ENCODE measurements at regions not wholly inside any gene's neighbourhood (a gene's known extent, or its start where the extent isn't known, plus 50 kb on each side); places are given as distances from the start of the nearest gene placed in this dataset.

- H3K27ac Mint-ChIP-seq (ENCODE audit: unreplicated experiment) = peak overlapping the region; percentile 57
- H3K9me3 Mint-ChIP-seq (ENCODE audit: unreplicated experiment) = no peaks in the 10 kb centered on the region
- H3K4me3 Mint-ChIP-seq (ENCODE audit: unreplicated experiment) = no peak overlapping the region
- TF ChIP-seq, protein P1, sequence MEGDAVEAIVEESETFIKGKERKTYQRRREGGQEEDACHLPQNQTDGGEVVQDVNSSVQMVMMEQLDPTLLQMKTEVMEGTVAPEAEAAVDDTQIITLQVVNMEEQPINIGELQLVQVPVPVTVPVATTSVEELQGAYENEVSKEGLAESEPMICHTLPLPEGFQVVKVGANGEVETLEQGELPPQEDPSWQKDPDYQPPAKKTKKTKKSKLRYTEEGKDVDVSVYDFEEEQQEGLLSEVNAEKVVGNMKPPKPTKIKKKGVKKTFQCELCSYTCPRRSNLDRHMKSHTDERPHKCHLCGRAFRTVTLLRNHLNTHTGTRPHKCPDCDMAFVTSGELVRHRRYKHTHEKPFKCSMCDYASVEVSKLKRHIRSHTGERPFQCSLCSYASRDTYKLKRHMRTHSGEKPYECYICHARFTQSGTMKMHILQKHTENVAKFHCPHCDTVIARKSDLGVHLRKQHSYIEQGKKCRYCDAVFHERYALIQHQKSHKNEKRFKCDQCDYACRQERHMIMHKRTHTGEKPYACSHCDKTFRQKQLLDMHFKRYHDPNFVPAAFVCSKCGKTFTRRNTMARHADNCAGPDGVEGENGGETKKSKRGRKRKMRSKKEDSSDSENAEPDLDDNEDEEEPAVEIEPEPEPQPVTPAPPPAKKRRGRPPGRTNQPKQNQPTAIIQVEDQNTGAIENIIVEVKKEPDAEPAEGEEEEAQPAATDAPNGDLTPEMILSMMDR (IDR thresholded peaks at IDR 0.05) = no peak
- no peaks in the 10 kb centered on the region for H3K36me3 Mint-ChIP-seq (ENCODE audit: unreplicated experiment)
- no peak for DNase-seq (ENCODE audit: extremely low spot score, unreplicated experiment)
- H3K27me3 Mint-ChIP-seq (ENCODE audit: unreplicated experiment) = no peaks in the 10 kb centered on the region
- H3K4me1 Mint-ChIP-seq (ENCODE audit: unreplicated experiment) = peaks cover 52% of the 10 kb centered on the region
Observed at GRCh38 chr10:3527869-3528268, 257.1 kb downstream of the KLF6 start.

DNA sequence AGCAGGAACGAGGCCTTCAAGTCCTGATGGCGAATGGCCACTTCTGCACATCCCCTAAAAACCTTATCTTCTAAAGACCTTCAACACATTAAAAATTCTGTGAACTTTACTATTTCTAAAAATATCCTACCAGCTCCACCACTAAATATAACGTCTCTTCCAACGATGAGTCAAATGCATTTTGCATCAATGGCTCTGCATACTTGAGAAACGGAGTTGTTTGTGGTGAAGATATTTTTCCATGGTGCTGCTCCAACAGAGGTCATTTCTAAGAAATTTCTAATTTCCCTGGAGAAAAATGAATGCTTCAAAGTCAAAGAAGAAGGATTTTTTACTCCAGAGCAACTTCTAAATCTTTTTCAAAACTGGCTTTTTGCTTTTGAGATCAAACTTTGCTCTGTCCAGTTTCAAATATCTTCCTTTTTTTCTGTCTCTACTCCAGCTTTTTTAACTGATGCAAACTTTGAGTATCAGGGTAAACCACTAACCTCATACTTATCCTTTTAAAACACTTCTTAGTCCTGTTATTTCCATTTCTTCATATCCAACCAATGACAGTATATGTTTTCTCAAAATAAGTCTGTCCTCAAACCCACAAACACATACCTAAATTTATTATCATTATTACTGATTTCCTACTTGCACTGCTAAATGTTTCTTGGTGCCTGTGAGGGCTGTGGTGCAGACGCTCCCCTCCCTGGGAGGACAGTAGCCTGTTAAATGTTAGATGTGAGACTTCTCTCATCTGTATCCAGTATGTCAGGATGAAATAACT lies 258.1 kb downstream of the KLF6 start:
- H3K27me3 Mint-ChIP-seq (ENCODE audit: unreplicated experiment) = no peaks in the 10 kb centered on the region
- no peaks in the 10 kb centered on the region for H3K36me3 Mint-ChIP-seq (ENCODE audit: unreplicated experiment)
- no peak for DNase-seq (ENCODE audit: extremely low spot score, unreplicated experiment)
- no peaks in the 10 kb centered on the region for H3K9me3 Mint-ChIP-seq (ENCODE audit: unreplicated experiment)
- peak overlapping the region; percentile 82 for H3K27ac Mint-ChIP-seq (ENCODE audit: unreplicated experiment)
- TF ChIP-seq, protein P1 (IDR thresholded peaks at IDR 0.05) = no peak
- no peak overlapping the region for H3K4me3 Mint-ChIP-seq (ENCODE audit: unreplicated experiment)
- H3K4me1 Mint-ChIP-seq (ENCODE audit: unreplicated experiment) = peaks cover 47% of the 10 kb centered on the region

DNA sequence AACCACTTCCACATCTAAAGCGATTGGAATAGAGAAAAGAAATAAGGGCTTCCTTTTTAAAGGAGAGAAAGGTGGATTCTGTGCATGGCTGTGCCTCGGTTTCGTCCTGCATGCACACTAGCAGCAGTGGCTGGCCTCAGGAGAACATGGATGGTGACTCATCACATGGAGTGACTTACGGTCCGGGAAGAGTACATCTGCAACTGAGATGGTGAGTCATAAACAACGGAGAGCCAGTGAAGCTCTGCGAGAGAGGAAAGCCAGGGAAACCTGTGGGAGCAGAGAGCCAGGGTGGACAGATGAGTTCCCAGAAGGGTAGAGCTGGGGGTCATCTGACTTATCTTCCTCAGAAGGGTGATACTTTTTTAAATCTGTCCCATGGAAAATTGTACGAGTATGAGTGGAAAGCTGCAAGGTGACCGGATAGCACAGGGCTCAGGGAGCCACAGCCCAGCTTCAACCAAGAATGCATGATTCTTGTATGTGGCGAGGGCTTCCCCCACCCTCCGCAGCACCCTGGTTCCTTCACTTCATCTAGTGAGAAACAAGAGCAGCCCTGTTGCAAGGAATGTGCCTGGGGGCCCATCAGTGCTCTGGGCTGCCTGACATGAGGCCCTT lies 259.1 kb downstream of the KLF6 start:
- H3K4me3 Mint-ChIP-seq (ENCODE audit: unreplicated experiment) = no peak overlapping the region
- TF ChIP-seq, protein P1 (IDR thresholded peaks at IDR 0.05) = no peak
- peaks cover 47% of the 10 kb centered on the region for H3K4me1 Mint-ChIP-seq (ENCODE audit: unreplicated experiment)
- peak overlapping the region; percentile 82 for H3K27ac Mint-ChIP-seq (ENCODE audit: unreplicated experiment)
- H3K27me3 Mint-ChIP-seq (ENCODE audit: unreplicated experiment) = no peaks in the 10 kb centered on the region
- H3K36me3 Mint-ChIP-seq (ENCODE audit: unreplicated experiment) = no peaks in the 10 kb centered on the region
- H3K9me3 Mint-ChIP-seq (ENCODE audit: unreplicated experiment) = no peaks in the 10 kb centered on the region
- peak; percentile 85 for DNase-seq (ENCODE audit: extremely low spot score, unreplicated experiment)

DNA sequence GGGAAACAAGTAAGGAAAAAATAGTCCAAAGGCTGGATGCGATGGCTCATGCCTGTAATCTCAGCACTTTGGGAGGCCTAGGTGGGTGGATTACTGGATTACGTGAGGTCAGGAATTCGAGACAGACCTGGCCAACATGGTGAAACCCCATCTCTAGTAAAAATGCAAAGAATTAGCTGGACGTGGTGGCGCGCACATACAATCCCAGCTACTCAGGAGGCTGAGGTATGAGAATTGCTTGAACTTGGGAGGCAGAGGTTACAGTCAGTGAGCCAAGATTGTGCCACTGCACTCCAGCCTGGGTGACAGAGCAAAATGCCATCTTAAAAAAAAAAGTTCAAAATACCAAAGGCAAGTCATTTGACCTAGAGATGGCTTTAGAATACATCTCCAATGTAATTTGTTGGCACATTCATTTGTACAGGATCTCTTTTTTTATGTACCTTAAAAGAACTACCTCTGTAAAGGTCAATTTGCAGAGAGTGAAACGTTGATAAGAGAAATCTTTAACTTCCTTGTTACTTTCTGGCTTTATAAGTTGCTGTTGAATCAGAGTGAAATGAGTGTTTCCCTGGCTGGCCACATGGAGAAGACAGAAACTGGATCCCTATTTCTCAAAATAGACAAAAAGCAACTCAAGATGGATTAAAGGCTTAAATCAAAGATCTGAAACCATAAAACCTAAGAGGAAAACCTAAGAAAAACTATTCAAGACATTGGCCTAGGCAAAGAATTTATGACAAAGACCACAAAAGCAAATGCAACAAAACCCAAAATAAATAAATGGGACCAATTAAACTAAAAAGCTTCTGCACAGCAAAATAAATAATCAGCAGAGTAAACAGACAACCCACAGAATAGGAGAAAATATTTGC lies 260.7 kb downstream of the KLF6 start:
- Mint-ChIP-seq H3K36me3 (ENCODE audit: unreplicated experiment) (no peaks in the 10 kb centered on the region), H3K4me3 (ENCODE audit: unreplicated experiment) (no peak overlapping the region), H3K27ac (ENCODE audit: unreplicated experiment) (no peak overlapping the region), H3K27me3 (ENCODE audit: unreplicated experiment) (no peaks in the 10 kb centered on the region), H3K9me3 (ENCODE audit: unreplicated experiment) (no peaks in the 10 kb centered on the region), H3K4me1 (ENCODE audit: unreplicated experiment) (peaks cover 44% of the 10 kb centered on the region)
- TF ChIP-seq, protein P1 (IDR thresholded peaks at IDR 0.05) = no peak
- DNase-seq (ENCODE audit: extremely low spot score, unreplicated experiment) = no peak

Measured in osteocyte (in vitro differentiated cells).